ENCODE measurements at regions not wholly inside any gene's neighbourhood (a gene's known extent, or its start where the extent isn't known, plus 50 kb on each side); places are given as distances from the start of the nearest gene placed in this dataset.
"Not testable (repeated sequence)": the region's sequence is repeated elsewhere in the genome, so short reads cannot be mapped to it uniquely, and the experiment has no call there.

DNA sequence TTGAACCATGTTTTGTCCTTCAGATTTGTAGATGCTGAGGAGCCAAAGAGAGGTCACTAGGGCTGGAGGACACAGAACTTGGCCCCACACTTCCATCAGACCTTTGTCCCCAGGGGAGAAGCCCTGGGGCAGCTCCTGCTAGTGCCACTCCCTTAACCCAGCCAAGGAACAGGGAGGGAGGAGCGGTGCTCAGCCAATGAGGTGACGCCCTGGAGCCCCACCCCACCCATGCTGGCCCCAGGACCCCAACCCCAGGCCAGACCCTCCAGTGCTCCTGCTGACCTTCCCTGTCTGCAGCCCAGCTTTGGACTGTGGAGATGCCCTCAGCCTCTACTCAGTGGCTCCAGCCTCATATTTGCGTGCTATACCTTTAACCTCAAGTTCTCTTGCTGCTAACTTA, 1951.9 kb downstream of the FOXD4L5 start:
- TF ChIP-seq CTCF (conservative IDR thresholded peaks at IDR 0.05; ENCODE audit: low read depth, low read length); EZH2phosphoT487 (IDR thresholded peaks at IDR 0.05; ENCODE audit: borderline replicate concordance, low read length); EZH2 (IDR thresholded peaks at IDR 0.05; ENCODE audit: low read length, unreplicated experiment): not testable (repeated sequence)
